ENCODE measurements at regions not wholly inside any gene's neighbourhood (a gene's known extent, or its start where the extent isn't known, plus 50 kb on each side); places are given as distances from the start of the nearest gene placed in this dataset.
"Not testable (repeated sequence)": the region's sequence is repeated elsewhere in the genome, so short reads cannot be mapped to it uniquely, and the experiment has no call there.

GRCh38 chr13:109702030-109702597, 84.3 kb downstream of the IRS2 start:
- DNase-seq, result not testable (repeated sequence)

DNA sequence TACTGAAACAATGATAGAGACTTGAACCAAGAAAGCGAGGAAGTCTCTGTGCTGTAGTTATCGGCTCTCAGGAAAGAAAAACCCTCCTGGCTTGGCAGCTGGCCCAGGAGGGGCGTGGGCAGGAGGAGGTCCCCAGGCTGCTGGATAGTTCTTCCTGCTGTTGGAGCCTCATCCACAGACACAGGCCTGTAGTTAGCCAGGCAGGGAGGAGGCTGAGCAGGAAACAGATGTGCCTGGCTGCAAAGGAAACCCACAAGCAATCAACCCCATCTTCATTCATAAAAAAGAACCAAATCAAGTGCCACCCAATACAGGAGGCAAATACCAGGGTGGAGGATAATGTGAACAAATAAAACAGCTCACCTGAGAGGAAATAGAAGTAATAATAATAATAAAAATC, 86.2 kb downstream of the IRS2 start:
- peak; percentile 44 for DNase-seq

GRCh38 chr13:109699628-109700071, 86.7 kb downstream of the IRS2 start:
- no peak for DNase-seq

DNA sequence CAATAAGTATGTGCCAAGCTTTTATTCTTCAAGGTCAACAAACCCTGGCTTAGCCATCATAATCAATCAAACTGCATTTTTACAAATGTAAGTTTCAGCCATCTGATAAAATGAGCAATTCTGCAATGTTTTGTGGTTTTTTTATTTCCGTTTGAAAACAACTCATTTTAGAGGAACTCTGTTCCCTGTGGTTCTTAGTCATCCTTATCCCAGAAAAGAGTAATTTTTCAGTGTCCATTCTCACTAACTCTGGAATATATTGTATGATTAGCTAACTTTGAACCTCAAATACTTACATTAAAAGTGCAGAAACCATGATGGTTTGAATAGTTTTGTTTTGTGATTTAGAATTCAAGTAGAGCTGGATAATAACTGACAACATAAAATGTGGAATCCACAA, 87.6 kb downstream of the IRS2 start:
- DNase-seq, result no peak

DNA sequence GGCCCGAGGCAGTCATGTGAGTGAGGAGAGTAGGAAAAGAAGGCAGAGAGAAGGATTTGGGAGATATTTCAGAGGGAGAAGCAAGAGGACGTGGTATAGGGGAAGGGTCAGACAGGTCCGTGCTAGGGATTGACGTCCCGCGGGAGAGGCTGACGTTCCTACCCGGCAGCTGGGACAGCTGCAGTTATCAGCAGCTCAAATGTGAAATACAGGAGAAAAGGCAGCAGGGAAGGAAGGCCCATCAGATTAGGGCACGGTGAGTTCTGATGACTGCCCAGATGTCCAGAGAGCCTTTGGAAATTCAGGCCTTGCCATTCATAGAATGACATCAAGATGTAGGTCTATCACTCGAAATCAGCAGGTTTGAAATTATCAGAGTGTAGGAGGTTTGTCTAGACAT, 88.4 kb downstream of the IRS2 start:
- DNase-seq, result no peak

DNA sequence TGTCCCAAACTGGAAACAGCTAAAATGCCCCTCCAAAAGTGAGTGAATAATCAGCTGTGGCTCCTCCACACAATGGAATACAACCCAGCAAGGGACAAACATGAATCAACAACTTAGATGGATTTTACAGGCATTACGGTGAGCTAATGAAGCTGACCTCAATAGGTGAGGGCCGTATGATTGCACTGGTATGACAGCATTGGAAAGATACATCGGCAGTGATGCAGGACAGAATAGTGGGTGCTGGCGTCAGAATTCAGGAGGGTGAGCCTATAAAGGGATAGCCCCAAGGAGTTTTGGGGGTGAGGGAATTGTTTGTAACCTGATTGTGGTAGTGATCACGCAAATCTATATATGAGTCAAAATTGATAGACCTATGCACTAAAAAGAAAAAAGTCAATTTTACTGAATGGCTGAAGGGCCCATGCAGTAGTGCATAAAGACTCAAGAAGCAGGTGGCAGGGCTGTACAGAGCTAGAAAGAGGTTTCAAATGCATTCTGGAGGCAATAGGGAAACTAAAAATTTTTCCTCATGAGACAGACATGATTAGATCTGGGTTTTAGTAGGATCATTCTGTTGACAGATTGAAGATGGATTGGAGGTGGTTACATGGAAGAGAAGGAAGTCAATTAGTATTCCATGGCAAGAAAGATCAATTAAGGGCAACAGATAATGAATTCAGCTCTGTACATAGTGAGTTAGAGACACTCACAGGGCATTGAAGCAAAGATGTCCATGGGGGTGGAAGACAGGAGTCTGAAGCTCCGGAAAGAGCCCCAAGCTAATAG, 90.8 kb downstream of the IRS2 start:
- DNase-seq, result no peak

GRCh38 chr13:109694972-109695371, 91.4 kb downstream of the IRS2 start:
- no peak for DNase-seq

GRCh38 chr13:109693213-109693612, 93.2 kb downstream of the IRS2 start:
- no peak for DNase-seq

GRCh38 chr13:109691689-109692088, 94.7 kb downstream of the IRS2 start:
- DNase-seq, result no peak

DNA sequence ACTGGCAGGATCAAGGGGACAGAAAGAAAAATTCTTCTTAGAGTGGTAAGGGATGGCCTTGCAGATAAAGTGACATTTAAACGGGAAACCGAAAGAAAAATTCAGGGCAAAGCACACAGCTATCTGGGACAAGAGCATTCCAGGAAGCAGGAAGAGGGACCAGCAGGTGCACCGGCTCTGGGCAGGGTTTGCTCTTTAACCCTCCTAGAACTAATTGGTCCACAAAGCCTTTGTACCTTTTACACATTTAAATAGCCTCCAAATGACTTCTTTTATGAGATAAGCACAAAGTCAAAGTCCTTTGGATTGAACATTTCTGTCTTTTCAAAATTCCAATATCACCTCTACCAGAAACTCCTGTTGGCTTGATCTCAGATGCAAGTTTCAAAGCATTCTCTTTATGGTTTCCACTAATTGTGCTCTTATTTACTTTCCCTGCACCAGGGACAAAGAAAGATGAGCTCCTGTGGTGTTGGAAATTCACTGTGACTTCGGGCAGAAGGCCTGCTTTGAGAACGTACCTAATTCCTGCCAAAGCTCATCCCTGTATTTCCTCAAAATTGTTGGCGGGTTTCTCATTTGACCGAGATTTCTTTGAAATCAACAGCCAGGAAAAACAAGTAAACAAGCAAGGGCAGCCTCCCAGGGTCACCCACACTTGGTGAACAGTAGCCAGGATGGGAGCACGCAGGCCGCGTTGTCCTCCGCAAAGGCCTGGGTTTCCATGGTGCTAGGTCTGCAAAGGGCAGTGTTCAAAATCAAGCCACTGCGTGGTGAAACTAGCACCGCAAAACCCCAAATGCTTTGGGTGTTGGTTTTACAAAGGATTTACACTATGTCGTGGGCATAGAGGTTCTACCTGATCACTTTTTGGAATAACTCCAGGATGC, 98.6 kb downstream of the IRS2 start:
- no peak for DNase-seq

DNA sequence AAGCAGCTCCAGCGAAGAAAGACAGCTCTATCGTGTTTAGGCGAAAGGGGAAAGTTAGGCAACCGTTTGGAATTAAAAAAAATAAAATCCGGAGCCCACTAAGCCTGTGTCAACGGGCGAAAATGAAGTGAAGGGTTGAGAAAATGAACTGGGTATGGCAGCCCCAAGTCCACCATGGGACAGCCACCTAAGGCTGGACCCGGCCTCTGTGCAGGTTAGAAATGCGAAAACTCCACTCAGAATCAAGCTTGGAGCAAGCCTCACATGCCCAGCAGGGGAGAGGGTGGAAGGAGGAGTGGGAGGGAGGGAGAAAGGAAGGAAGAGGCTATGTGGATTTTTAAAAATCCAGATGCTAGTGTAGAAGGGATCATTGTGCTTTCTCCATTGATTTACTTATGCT, 101.2 kb downstream of the IRS2 start:
- no peak for DNase-seq

GRCh38 chr13:109684824-109685202, 101.6 kb downstream of the IRS2 start:
- no peak for DNase-seq

DNA sequence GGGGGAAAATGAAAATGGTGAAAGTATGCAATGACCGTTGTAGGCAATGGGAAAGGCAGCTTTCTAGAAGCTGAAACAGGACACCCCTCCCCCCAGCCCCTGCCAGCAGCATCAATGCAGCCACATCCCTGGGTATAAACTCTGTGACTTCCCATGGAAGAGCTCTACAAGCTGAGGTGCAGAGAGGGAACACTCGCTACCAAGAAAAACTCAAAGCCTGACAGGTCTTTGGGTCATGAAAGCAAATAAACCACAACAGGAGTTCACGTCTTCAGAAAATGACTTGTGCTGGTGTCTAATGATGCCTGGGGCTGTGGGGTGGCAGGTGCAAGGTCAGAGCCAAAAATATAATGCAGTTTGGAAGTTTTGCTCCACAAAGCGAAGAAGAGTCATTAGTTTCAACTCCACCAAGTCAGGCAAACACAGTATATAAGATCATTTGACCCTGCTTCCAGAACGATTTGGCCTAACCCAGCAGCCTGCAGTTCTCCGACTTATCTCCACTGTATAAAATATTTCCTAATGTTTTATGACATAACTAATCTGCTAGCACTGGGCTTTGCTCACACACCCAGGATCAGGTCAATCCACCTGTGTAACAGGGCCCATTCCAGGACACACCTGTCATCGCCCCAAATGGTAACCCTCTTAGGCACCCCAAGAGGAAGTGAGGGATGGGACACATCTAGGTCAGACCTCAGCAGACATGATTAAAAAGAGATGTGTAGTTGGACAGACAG, 102.1 kb downstream of the IRS2 start:
- DNase-seq, result peak; percentile 31

DNA sequence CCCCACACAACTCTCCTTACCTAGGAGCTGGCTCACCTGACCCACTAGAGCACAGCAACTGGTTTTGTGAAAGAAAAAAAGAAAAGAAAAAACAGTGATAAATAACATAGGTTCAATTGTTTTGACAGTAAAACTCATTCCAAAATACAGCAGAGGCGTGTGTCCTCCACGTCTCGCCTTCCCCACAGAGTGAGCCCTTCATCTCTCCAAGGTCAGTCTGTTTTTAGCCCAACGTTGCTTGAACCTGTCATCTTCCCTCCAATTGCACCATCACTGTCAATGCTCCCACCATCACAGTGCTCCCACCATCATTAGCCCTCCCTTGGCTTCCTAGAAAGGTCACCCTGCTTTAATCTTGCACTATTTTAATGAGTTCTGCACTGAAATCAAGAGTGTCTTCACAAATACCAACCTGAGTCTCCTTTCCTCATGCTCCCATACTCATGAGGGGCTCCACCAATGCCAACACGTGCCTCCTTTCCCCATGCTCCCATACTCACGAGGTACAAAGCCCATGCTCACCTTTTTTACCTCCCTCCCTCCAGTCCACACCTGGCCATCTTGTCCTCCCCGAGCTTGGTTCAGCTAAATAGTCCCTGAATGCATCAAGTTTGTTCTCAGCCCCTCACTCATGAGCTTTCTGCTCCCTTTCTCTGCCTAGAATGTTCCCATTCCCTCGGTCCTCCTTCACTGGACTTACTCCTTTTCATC, 103.7 kb downstream of the IRS2 start:
- no peak for DNase-seq

GRCh38 chr13:109680930-109681329, 105.5 kb downstream of the IRS2 start:
- no peak for DNase-seq

DNA sequence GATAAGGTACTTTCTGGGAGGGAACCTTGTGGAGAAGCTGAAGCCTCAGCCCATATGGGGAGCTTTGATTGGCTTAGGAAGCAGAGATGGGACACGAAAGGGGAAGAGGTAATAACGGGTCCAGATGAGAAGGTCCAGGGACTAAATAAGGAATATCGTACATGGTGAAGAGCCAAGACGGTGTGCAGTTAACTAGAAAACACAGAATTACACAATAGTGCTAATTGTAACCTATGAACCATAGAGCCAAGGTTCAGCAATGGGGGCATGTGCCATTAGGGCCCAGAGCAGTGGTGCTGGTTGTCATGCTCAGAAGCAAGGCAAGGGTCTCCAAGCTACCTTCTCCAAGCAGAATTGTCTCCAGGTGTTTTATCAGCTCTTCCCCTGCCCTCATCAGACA, 106.1 kb downstream of the IRS2 start:
- DNase-seq, result no peak

DNA sequence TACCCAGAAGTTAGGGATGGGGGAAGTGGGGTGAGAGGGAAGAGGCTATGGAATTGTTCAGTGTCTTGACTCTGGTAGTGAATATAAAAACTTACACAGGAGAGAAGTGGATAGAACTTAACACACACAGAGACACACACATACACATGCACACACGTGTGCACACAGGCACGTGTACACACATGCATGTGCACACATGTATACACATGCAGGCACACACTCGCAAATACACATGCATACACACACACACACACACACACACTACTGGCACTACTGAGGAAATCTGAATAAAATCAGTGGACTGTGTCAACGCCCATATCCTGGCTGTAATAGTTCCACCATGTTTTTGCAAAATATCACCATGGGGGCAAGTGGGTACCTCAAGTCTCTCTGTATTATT, 107.9 kb downstream of the IRS2 start:
- no peak for DNase-seq

GRCh38 chr13:109677206-109677605, 109.2 kb downstream of the IRS2 start:
- no peak for DNase-seq

DNA sequence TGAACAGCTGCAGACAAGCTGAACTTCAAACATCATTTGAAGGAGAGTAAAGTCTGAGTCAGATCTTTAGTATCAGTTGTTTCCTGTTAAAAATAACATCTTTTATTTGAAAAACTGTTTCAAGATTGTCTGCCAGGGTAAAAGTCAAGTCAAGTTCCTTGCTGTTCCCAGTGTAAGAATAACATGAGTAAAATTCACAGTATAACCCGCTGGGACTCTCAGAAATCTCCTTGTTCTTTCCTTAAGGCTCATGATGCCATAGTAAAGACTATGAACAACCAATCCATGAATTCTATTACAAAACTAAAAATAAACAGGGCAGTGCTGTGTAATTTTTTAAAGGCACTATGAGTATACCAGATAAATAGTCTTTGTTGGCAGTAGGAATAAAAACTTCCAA, 112.9 kb downstream of the IRS2 start:
- DNase-seq, result no peak

DNA sequence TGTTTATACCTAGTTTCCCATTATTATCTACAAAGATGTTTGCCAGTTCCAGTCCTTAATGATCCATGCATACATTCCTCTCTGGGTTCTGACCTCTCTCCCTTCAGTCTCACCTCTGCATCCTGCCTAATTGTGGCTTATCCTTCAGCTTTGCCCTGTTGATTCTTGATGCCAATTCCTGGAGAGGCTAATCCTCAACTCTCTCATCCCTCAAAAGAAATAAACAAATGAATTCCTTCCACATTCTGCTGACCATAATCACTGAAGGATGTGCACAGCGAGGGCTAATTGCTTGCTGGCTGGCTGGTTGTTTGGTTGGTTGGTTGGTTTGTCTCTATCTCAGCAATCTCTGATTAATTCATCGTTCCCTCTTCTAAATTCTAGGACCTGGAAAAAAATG, 113.8 kb downstream of the IRS2 start:
- no peak for DNase-seq

GRCh38 chr13:109671919-109672318, 114.5 kb downstream of the IRS2 start:
- DNase-seq, result no peak

DNA sequence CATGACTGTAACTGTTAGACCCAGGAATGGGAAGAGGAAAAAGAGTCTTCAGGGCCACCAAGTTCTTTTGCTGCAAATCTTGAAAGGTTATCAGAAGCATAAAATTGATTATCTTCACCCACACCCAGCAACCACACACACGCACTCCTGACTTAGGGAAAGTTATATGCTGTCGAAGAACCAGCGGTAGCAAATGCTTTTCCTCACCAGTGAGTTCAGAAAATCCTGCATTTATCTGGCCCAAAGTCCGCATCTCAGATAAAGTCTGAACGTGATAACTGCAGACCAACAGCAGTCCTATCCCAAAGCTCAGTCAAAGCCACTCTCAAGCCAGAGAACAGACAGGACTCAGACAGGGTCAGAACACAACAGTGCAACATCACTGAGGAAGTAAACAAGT, 115.6 kb downstream of the IRS2 start:
- DNase-seq, result no peak
